Amniotic epithelial cell (primary cell): ENCODE measurements at regions not wholly inside any gene's neighbourhood (a gene's known extent, or its start where the extent isn't known, plus 50 kb on each side); places are given as distances from the start of the nearest gene placed in this dataset.
"Not testable (repeated sequence)": the region's sequence is repeated elsewhere in the genome, so short reads cannot be mapped to it uniquely, and the experiment has no call there.

Source experiments
- DNase-seq: peaks from one replicate; pipeline ENCODE4 v3.0.0-alpha.2; 2010; ENCODE audit warnings: low read depth

DNA sequence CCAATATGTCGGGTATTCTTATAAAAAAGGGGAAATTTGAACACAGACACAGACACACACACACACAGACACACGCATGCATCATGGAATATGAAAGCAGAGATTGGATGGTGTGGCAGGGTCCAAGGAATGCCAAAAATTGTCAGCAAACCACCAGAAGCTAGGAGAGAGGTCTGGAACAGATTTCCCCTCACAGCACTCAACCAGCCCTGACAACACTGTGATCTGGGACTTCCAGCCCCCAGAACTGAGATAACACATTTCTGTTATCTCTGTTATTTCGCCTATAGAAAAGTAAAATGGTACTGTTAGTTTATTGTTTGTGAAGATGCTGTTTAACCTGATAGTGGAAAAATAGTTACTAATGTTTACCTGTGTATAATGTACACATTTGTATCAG lies 145.4 kb upstream of the ZBED5 start:
- no peak for DNase-seq

GRCh38 chr11:11000579-11001283 lies 142.9 kb upstream of the ZBED5 start:
- no peak for DNase-seq

GRCh38 chr11:10998674-10999073 lies 140.8 kb upstream of the ZBED5 start:
- no peak for DNase-seq

- no peak for DNase-seq
Measured at GRCh38 chr11:10996678-10997077, 138.8 kb upstream of the ZBED5 start.

DNA sequence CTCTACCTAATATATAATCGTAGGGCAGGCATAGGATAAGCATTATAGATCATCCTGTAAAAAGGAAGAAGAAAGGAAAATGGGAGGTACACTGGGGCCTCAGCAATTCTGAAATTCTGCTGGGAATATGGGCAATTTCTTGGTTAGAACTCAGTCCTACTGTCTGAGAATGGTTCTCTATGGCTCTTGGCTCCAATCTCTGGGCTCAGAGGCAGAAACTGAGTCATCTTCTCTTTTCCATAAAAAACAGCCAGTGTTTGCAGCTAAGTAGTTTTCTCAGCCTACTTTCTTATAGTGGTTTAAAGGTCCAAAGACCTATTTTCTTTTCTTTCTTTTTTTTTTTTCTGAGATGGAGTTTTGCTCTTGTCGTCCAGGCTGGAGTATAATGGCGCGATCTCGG lies 135.8 kb upstream of the ZBED5 start:
- DNase-seq, result no peak

- no peak for DNase-seq
Measured at GRCh38 chr11:10993186-10993585, 135.3 kb upstream of the ZBED5 start.

GRCh38 chr11:10991393-10991792 lies 133.5 kb upstream of the ZBED5 start:
- DNase-seq, result no peak

- DNase-seq, result no peak
Measured at GRCh38 chr11:10990637-10991193, 132.9 kb upstream of the ZBED5 start.

GRCh38 chr11:10990160-10990559 lies 132.3 kb upstream of the ZBED5 start:
- DNase-seq, result no peak

DNA sequence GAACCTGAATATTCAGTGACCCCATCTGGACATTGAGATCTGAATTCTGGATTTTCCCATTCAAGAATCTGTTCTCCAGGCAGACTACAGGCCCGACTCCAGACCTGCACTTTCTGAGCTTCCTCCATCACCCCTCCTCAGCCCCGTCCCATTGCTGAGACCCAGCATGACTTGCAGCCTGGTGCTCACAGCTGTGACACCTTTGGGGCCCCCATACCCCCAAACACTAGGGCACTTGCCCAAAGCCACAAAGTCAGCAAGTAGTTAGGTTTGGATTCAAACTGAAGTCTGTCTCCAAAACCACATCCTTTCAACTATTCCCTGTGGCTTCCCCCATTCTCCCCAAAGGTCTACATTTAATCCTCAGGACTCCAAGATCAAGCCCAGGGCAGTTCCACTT lies 128.2 kb upstream of the ZBED5 start:
- no peak for DNase-seq

GRCh38 chr11:10984742-10985141 lies 126.9 kb upstream of the ZBED5 start:
- no peak for DNase-seq

- DNase-seq, result no peak
Measured at GRCh38 chr11:10984250-10984649, 126.4 kb upstream of the ZBED5 start.

- DNase-seq, result no peak
Measured at GRCh38 chr11:10982704-10983510, 125.1 kb upstream of the ZBED5 start.

DNA sequence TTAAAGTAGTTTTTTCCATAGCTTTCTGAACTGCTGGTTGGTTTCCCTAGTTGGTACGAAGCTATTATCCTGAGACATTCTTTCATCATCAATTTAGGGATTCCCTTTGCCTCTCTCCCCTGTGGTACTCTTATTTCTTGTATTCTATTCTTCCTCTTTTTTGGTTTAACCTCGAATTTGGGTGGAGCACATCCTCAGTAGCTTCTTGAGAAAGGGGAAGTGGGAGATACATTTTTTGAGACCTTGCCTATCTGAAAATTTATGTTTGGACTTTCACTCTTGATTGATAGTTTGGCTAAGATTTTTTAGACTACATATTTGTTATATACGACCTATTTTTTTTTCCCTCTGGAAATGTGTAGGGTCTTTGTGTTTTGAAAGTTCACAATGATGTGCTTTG lies 121.7 kb upstream of the ZBED5 start:
- no peak for DNase-seq

GRCh38 chr11:10978198-10978597 lies 120.3 kb upstream of the ZBED5 start:
- DNase-seq, result no peak

DNA sequence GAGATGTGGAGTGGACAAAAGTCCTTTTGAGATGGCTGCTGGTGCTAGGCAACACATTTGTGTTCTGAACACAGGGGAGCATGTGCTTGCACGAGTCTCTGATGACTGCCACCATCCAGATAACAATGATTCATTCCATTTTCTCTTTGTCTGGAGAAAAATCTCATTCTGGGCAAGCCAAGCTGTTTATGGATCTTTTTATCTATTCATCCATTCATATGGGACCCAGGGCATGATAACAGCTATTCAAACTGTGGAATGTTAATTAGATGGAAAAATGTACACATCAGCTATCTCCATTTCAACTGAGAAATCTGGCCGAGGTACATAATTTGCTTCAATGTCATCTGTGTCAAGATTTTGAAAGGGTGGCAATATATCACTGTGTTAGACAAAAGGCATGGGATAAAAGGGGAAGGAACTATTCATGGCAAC lies 117.5 kb upstream of the ZBED5 start:
- DNase-seq, result no peak

DNA sequence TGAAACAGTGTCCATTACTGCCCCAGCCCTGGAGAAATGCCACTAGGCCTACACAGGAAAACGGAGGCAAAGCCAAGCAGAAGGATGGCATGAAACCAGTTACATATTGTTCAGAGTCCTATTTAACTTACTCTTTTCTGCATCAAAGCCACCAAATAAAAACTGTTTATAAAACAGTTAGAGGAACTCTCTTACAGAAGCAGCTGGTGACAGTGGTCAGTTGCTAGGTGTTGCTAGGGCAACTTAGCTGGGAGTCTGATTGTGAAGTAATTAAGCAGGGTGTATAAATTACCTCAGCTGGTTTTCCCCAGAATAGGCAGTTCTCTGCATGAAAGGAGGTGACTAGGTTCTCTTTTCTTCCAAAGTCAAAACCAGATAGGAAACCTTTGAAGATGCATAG lies 115.6 kb upstream of the ZBED5 start:
- no peak for DNase-seq

DNA sequence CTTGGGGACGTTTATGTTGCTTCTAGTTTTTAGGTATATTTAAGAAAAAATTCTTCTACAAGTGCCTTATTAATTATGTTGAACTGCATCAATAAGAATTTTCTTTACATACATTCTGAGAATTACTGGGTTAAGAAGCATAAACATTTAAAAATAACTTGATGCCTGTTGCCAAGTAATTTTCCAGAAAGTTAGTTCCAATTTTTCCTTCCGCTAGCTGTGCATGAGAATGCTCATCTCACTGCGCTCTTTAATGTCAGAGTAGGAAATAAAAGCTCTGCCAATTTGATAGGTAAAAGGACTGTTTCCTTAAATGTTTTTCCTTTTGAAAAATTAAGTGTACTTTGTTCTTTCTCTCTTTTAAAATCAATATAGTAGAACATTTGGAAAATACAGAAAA lies 113.1 kb upstream of the ZBED5 start:
- DNase-seq, result no peak

- no peak for DNase-seq
Measured at GRCh38 chr11:10969387-10969786, 111.5 kb upstream of the ZBED5 start.

- DNase-seq, result not testable (repeated sequence)
Measured at GRCh38 chr11:10956884-10957283, 99.0 kb upstream of the ZBED5 start.

DNA sequence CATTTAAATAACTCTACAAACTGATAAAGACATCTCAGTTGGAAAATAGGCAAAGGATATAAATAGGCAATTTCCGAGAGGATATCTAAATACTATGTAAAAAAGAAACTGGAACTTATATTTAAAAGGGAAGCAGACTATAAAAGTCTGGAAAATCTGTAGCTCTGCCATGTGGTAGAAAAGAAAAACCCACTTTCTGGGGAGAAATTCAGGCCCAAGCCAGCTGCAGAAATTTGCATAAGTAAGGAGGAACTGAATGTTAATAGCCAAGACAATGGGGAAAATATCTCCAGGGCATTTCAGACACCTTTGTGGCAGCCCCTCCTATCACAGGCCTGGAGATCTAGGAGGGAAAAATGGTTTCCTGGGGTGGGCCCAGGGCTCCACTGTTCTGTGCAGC lies 97.8 kb upstream of the ZBED5 start:
- DNase-seq, result no peak

GRCh38 chr11:10954184-10954583 lies 96.3 kb upstream of the ZBED5 start:
- no peak for DNase-seq

- DNase-seq, result no peak
Measured at GRCh38 chr11:10952872-10953271, 95.0 kb upstream of the ZBED5 start.
